ENCODE measurements at regions not wholly inside any gene's neighbourhood (a gene's known extent, or its start where the extent isn't known, plus 50 kb on each side); places are given as distances from the start of the nearest gene placed in this dataset.

GRCh38 chr1:201647722-201648065 lies 108.8 kb downstream of the NAV1 start:
- ChIA-PET CTCF (no interaction called here), POLR2A (ENCODE audit: low non-redundant PET) (no interaction called here)
- Histone ChIP-seq H3K36me3 (ENCODE audit: insufficient read depth, low read length, poor library complexity, severe bottlenecking) (no peaks in the 10 kb centered on the region), H3K9me3 (ENCODE audit: low read depth, low read length, poor library complexity, severe bottlenecking) (no peaks in the 10 kb centered on the region), H3K27me3 (replicated peaks; ENCODE audit: insufficient read depth, low read depth, low read length, poor library complexity) (no peaks in the 10 kb centered on the region), H3K27ac (ENCODE audit: low read depth, low read length, poor library complexity, severe bottlenecking) (no peak overlapping the region), H3K4me1 (ENCODE audit: insufficient read depth, low read length, poor library complexity, severe bottlenecking) (peaks cover 28% of the 10 kb centered on the region), H3K4me3 (ENCODE audit: low read depth, low read length, poor library complexity, severe bottlenecking) (peak overlapping the region; percentile 60)
- DNase-seq (ENCODE audit: low spot score): no peak
- BruUV-seq (replicated peaks): no TSS peak
- TF ChIP-seq EZH2 (IDR thresholded peaks at IDR 0.05; ENCODE audit: borderline replicate concordance, low read depth, low read length, poor library complexity, severe bottlenecking): no peak
- TF ChIP-seq CTCF (conservative IDR thresholded peaks at IDR 0.05; ENCODE audit: low read depth, low read length): no peak
- intact Hi-C loops (cut with micrococcal nuclease; ENCODE audit: unreplicated experiment): loop anchor here (2.0 kb wide), 1 partner anchor 89 kb away; no protein-coding TSS in a partner anchor

GRCh38 chr1:201648066-201648906 lies 109.4 kb downstream of the NAV1 start:
- H3K27ac ChIP-seq (ENCODE audit: low read depth, low read length, poor library complexity, severe bottlenecking): peak overlapping the region; percentile 11
- H3K27me3 ChIP-seq (replicated peaks; ENCODE audit: insufficient read depth, low read depth, low read length, poor library complexity): no peaks in the 10 kb centered on the region
- BruUV-seq (replicated peaks): no TSS peak

More at GRCh38 chr1:201648066-201648906, 109.4 kb downstream of the NAV1 start:
- Histone ChIP-seq H3K4me1 (ENCODE audit: insufficient read depth, low read length, poor library complexity, severe bottlenecking) (peaks cover 28% of the 10 kb centered on the region), H3K36me3 (ENCODE audit: insufficient read depth, low read length, poor library complexity, severe bottlenecking) (no peaks in the 10 kb centered on the region), H3K4me3 (ENCODE audit: low read depth, low read length, poor library complexity, severe bottlenecking) (peak overlapping the region; percentile 60), H3K9me3 (ENCODE audit: low read depth, low read length, poor library complexity, severe bottlenecking) (no peaks in the 10 kb centered on the region)
- peak; percentile 85 for DNase-seq (ENCODE audit: low spot score)
- no peak for TF ChIP-seq CTCF (conservative IDR thresholded peaks at IDR 0.05; ENCODE audit: low read depth, low read length)
- TF ChIP-seq EZH2 (IDR thresholded peaks at IDR 0.05; ENCODE audit: borderline replicate concordance, low read depth, low read length, poor library complexity, severe bottlenecking): no peak
- ChIA-PET POLR2A (ENCODE audit: low non-redundant PET) (interaction anchor here (0.6 to 0.7 kb wide), 3 partner anchors 33 to 119 kb away, joined by 5 to 9 read pairs (median 8); no protein-coding TSS in a partner anchor), CTCF (no interaction called here)
- intact Hi-C loops (cut with micrococcal nuclease; ENCODE audit: unreplicated experiment): loop anchor here (2.0 kb wide), 1 partner anchor 89 kb away; no protein-coding TSS in a partner anchor
